GM20000 (cell line): ENCODE measurements at regions not wholly inside any gene's neighbourhood (a gene's known extent, or its start where the extent isn't known, plus 50 kb on each side); places are given as distances from the start of the nearest gene placed in this dataset.

Experiments
- DNase-seq: peaks from one replicate; pipeline ENCODE4 v3.0.0; 2012; ENCODE audit warnings: low spot score
- CTCF ChIP-seq: IDR thresholded peaks from 2 replicates; pipeline ENCODE4 v1.5.1; 2012; ENCODE audit warnings: mild to moderate bottlenecking, control low read depth; ENCODE audit errors: extremely low read depth, missing control alignments

DNA sequence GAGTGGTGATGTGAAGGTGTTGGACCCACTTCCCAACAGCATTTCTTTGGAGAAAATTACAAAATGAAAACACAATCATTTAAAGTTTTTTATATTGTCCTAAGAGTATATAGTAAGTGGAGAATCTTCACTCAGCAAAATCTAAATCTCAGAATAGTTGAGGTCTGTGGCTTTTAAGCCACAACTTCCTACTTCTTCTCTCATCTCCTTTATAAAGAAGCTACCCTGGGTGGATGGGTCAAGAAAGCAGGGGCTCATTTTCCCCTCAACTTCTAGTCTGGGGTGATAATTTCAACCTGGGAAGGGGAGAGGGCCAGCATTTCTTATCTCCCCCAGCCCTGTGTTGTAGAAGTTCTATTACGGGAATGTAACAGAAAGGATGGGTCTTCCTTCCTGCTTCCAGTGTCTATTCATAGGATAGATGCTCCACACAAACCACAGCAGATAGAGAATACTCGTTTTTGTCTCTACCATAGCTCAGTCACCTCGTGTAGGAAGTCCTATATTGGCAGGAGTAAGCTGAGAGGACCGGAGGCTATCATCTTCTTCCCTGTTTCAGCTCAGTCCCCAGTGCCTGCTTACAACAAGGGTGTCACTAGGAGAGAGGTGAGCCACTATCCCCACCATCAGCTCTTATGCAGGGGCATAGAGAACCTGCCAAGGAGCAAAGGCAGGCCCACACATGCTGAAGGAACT lies 341.5 kb downstream of the CASP12 start:
- no peak for DNase-seq
- TF ChIP-seq CTCF: no peak

- no peak for TF ChIP-seq CTCF
- no peak for DNase-seq
Observed at GRCh38 chr11:104549019-104549418, 349.2 kb downstream of the CASP12 start.

DNA sequence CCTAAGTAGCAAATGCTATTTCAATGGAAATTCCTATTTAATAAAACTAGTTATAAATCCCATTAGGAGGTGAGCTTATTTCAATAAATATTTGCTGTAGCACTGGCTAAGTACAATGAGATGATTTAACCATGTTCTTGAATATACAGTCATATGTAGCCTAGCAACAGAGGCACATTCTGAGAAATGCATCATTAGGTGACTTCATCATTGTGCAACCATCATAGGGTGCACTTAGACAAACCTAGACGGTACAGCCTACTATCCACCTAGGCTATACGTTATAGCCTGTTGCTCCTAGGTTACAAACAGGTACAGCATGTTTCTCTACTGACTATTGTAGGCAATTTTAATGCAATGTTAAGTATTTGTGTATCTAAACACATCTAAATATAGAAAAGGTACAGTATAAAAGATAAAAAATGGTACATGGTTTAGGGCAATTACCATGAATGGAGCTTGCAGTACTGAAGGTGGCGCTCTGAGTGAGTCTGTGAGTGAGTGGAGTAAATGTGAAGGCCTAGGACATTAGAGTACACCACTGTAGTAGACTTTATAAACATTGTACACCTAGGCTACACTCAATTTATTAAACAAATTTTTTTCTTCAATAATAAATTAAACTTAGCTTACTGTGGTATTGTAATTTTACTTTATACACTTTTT lies 350.1 kb downstream of the CASP12 start:
- no peak for DNase-seq
- no peak for TF ChIP-seq CTCF

- no peak for DNase-seq
Observed at GRCh38 chr11:104546501-104546900, 351.8 kb downstream of the CASP12 start.

DNA sequence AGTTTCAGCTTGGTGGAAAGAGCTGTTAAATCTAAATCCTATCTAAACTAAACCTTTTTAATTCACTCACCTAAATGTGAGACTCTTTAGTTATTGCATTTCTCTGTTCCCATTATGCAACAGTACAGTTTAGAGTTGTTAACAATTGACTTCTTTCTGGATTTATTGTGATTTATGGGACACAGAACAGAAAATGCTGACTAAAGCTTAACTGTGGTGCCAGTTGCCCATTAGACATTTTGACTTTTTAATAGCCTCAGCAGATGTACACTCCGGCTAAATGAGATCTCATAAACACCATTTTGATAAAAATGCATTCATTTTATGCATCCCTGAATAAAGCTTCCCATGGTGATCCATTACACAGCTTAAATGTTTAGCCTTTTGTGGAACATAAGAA lies 356.6 kb downstream of the CASP12 start:
- DNase-seq: no peak
- TF ChIP-seq CTCF: no peak

More at GRCh38 chr11:104546501-104546900, 351.8 kb downstream of the CASP12 start:
- TF ChIP-seq CTCF: no peak

GRCh38 chr11:104538313-104538712 lies 359.9 kb downstream of the CASP12 start:
- no peak for DNase-seq
- no peak for TF ChIP-seq CTCF

DNA sequence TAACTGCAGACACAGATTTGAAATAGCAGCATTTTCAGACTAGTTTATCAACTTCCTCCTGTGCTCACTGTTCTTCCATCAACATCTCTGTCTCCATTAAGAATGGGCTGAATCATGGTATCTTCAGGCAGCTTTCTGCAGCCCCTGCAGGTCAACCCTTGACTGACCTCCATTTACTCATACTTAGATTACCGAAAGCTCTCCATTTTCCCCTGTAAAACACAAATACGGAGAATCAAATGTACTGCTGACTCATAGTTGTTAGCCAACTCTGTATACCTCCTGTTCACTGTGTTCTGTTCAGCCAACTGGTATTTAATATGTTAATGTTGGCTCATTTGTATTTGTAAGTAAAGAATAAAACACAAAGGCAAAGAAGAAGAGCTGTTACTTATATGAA lies 364.0 kb downstream of the CASP12 start:
- no peak for DNase-seq

More for the DNA sequence above, 364.0 kb downstream of the CASP12 start:
- no peak for TF ChIP-seq CTCF
